Breast epithelium (tissue), 3 donors: ENCODE measurements at regions not wholly inside any gene's neighbourhood (a gene's known extent, or its start where the extent isn't known, plus 50 kb on each side); places are given as distances from the start of the nearest gene placed in this dataset.

Experiments used
- POLR2A ChIP-seq: fragments of 450-650 bp; IDR thresholded peaks from one replicate; pipeline ENCODE4 v1.6.1; 2016; ENCODE audit warnings: antibody characterized with exemption, mild to moderate bottlenecking, moderate library complexity
- POLR2AphosphoS5 ChIP-seq, 3 donors: sonication (generic); formaldehyde crosslinking; IDR thresholded peaks; one replicate each; pipeline ENCODE4 v1.6.1; 2017; ENCODE audit warnings: antibody characterized with exemption in 3 of 3
- TF ChIP-seq, protein P1 (sequence below), 3 donors: fragments of 450-650 bp; IDR thresholded peaks; one replicate each; pipeline ENCODE4 v1.5.1; 2016 to 2017; ENCODE audit warnings: antibody characterized with exemption in 3 of 3, mild to moderate bottlenecking in 3 of 3, moderate library complexity in 3 of 3

DNA sequence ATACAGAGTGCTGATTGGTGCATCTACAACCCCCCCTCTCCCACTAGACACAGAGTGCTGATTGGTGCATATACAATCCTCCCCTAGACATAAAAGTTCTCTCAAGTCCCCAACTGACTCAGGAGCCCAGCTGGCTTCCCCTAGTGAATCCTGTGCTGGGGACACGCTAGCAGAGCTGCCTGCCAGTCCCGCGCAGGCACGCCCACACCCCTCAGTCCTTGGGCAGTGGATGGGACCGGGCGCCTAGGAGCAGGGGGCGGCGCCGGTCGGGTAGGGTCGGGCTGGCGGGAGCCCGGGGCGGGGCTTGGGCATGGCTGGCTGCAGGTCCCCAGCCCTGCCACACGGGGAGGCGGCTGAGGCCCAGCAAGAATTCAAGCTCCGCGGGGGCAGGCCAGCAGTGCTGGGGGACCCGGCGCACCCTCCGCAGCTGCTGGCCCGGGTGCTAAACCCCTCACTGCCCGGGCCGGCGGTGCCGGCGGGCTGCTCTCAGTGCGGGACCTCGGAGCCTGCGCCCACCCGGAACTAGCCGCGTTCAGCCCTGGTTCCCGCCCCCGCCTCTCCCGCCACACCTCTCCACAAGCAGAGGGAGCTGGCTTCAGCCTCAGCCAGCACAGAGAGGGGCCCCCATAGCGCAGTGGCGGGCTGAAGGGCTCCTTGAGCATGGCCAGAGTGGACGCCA, 64.3 kb upstream of the DDHD1 start:
- TF ChIP-seq, protein P1, sequence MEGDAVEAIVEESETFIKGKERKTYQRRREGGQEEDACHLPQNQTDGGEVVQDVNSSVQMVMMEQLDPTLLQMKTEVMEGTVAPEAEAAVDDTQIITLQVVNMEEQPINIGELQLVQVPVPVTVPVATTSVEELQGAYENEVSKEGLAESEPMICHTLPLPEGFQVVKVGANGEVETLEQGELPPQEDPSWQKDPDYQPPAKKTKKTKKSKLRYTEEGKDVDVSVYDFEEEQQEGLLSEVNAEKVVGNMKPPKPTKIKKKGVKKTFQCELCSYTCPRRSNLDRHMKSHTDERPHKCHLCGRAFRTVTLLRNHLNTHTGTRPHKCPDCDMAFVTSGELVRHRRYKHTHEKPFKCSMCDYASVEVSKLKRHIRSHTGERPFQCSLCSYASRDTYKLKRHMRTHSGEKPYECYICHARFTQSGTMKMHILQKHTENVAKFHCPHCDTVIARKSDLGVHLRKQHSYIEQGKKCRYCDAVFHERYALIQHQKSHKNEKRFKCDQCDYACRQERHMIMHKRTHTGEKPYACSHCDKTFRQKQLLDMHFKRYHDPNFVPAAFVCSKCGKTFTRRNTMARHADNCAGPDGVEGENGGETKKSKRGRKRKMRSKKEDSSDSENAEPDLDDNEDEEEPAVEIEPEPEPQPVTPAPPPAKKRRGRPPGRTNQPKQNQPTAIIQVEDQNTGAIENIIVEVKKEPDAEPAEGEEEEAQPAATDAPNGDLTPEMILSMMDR (IDR thresholded peaks at IDR 0.05): peak; percentile 63 to 77 (median 64)
- TF ChIP-seq POLR2A: no peak
- no peak for TF ChIP-seq POLR2AphosphoS5 (IDR thresholded peaks at IDR 0.05)
